Astrocyte (in vitro differentiated cells and primary cell): ENCODE measurements at regions not wholly inside any gene's neighbourhood (a gene's known extent, or its start where the extent isn't known, plus 50 kb on each side); places are given as distances from the start of the nearest gene placed in this dataset.

Experiments used
- DNase-seq: peaks from one replicate; pipeline ENCODE4 v3.0.0-alpha.2; 2010; ENCODE audit warnings: low read depth
- FAIRE-seq: peaks from 2 replicates; lab custom pipeline; 2011; peaks lifted over from hg19 to GRCh38; lab: Jason Lieb, UNC
- H2AFZ ChIP-seq: 2 replicates; pipeline ENCODE4 v1.6.0; 2012; ENCODE audit warnings: low read depth, low read length, inconsistent platforms
- H3K27ac ChIP-seq: 2 replicates; pipeline ENCODE4 v1.5.1; 2011; ENCODE audit warnings: low read depth, low read length, inconsistent platforms
- H3K27me3 ChIP-seq: 2 replicates; pipeline ENCODE4 v1.6.0; 2011; ENCODE audit warnings: low read length, inconsistent platforms; ENCODE audit not compliant: insufficient read depth
- H3K36me3 ChIP-seq: 2 replicates; pipeline ENCODE4 v1.5.1; 2011; ENCODE audit warnings: low read length, inconsistent platforms; ENCODE audit not compliant: insufficient read depth
- H3K4me1 ChIP-seq: 2 replicates; pipeline ENCODE4 v1.5.1; 2011; ENCODE audit warnings: low read length, inconsistent platforms; ENCODE audit not compliant: insufficient read depth
- H3K4me2 ChIP-seq: 2 replicates; pipeline ENCODE4 v1.6.0; 2012; ENCODE audit warnings: low read length, inconsistent platforms
- H3K4me3 ChIP-seq: 2 replicates; pipeline ENCODE4 v1.5.1; 2011; ENCODE audit warnings: low read depth, mild to moderate bottlenecking, low read length, inconsistent platforms; ENCODE audit not compliant: insufficient read depth
- H3K79me2 ChIP-seq: 2 replicates; pipeline ENCODE4 v1.6.0; 2012; ENCODE audit warnings: mild to moderate bottlenecking, low read length, inconsistent platforms; ENCODE audit not compliant: insufficient read depth
- H3K9ac ChIP-seq: 2 replicates; pipeline ENCODE4 v1.6.0; 2012; ENCODE audit warnings: mild to moderate bottlenecking, low read length, inconsistent platforms
- H3K9me3 ChIP-seq: 2 replicates; pipeline ENCODE4 v1.5.1; 2012; ENCODE audit warnings: low read depth, mild to moderate bottlenecking, low read length, inconsistent platforms; ENCODE audit not compliant: insufficient read depth
- H4K20me1 ChIP-seq: 2 replicates; pipeline ENCODE4 v1.6.0; 2012; ENCODE audit warnings: low read length, inconsistent platforms; ENCODE audit not compliant: insufficient read depth
- H3K27ac Mint-ChIP-seq: one replicate; pipeline ENCODE4 v1.8.0; 2021; ENCODE audit warnings: mild to moderate bottlenecking, mixed read lengths; ENCODE audit not compliant: unreplicated experiment
- H3K27me3 Mint-ChIP-seq: one replicate; pipeline ENCODE4 v1.8.0; 2021; ENCODE audit warnings: low read depth, mixed read lengths; ENCODE audit not compliant: unreplicated experiment
- H3K36me3 Mint-ChIP-seq: one replicate; pipeline ENCODE4 v1.8.0; 2021; ENCODE audit warnings: low read depth, mixed read lengths; ENCODE audit not compliant: unreplicated experiment
- H3K4me1 Mint-ChIP-seq: one replicate; pipeline ENCODE4 v1.8.0; 2021; ENCODE audit warnings: low read depth, mixed read lengths; ENCODE audit not compliant: unreplicated experiment
- H3K4me3 Mint-ChIP-seq: one replicate; pipeline ENCODE4 v1.8.0; 2021; ENCODE audit warnings: mild to moderate bottlenecking, moderate library complexity, mixed read lengths; ENCODE audit not compliant: unreplicated experiment
- H3K9me3 Mint-ChIP-seq: one replicate; pipeline ENCODE4 v1.8.0; 2021; ENCODE audit warnings: mild to moderate bottlenecking, mixed read lengths; ENCODE audit not compliant: unreplicated experiment
- EZH2 ChIP-seq: IDR thresholded peaks from 2 replicates; pipeline ENCODE4 v1.6.1; 2012; ENCODE audit warnings: mild to moderate bottlenecking, low read length, inconsistent platforms; ENCODE audit not compliant: insufficient read depth
- TF ChIP-seq, protein P1 (sequence below): IDR thresholded peaks from 2 replicates; pipeline ENCODE4 v1.5.1; 2011; ENCODE audit warnings: low read depth, mild to moderate bottlenecking, inconsistent platforms, low read length, moderate library complexity; ENCODE audit not compliant: insufficient read depth

- TF ChIP-seq, protein P1, sequence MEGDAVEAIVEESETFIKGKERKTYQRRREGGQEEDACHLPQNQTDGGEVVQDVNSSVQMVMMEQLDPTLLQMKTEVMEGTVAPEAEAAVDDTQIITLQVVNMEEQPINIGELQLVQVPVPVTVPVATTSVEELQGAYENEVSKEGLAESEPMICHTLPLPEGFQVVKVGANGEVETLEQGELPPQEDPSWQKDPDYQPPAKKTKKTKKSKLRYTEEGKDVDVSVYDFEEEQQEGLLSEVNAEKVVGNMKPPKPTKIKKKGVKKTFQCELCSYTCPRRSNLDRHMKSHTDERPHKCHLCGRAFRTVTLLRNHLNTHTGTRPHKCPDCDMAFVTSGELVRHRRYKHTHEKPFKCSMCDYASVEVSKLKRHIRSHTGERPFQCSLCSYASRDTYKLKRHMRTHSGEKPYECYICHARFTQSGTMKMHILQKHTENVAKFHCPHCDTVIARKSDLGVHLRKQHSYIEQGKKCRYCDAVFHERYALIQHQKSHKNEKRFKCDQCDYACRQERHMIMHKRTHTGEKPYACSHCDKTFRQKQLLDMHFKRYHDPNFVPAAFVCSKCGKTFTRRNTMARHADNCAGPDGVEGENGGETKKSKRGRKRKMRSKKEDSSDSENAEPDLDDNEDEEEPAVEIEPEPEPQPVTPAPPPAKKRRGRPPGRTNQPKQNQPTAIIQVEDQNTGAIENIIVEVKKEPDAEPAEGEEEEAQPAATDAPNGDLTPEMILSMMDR: no peak
- TF ChIP-seq EZH2: no peak
Observed at GRCh38 chr9:107177243-107177839, 105.7 kb upstream of the RAD23B start.

DNA sequence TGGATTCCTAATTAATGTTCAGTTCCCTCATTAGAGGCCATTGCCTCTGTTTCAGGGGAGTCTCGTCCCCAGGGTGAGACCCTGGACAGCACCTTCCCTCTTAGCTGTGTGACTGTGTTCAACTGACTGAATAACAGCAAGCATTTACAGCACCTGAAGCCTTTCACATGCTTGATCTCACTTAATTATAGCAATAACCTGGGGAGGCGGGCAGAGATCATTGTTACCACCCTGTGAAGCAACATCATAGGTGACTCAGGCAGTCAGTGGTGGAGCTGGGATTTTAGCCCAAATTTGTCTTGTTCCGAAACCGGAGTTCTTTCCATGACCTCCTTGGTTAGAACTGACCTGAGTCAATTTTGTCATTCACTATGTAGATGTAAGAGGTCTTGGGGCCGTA is 105.2 kb upstream of the RAD23B start:
- no peaks in the 10 kb centered on the region for H3K4me1 ChIP-seq
- Mint-ChIP-seq H3K36me3 (peaks cover 5% of the 10 kb centered on the region), H3K4me3 (no peak overlapping the region), H3K9me3 (peaks cover 16% of the 10 kb centered on the region), H3K4me1 (peaks cover 42% of the 10 kb centered on the region), H3K27ac (no peak overlapping the region), H3K27me3 (no peaks in the 10 kb centered on the region)
- FAIRE-seq: no peak
- no peak overlapping the region for H2AFZ ChIP-seq
- H3K4me2 ChIP-seq: no peak overlapping the region
- no peaks in the 10 kb centered on the region for H4K20me1 ChIP-seq
- no peaks in the 10 kb centered on the region for H3K36me3 ChIP-seq
- H3K27ac ChIP-seq: no peak overlapping the region
- H3K9me3 ChIP-seq: no peaks in the 10 kb centered on the region
- no peaks in the 10 kb centered on the region for H3K27me3 ChIP-seq
- TF ChIP-seq EZH2: no peak
- TF ChIP-seq, protein P1: no peak
- H3K79me2 ChIP-seq: no peaks in the 10 kb centered on the region
- H3K4me3 ChIP-seq: no peak overlapping the region
- DNase-seq: no peak
- H3K9ac ChIP-seq: no peak overlapping the region

More at GRCh38 chr9:107177243-107177839, 105.7 kb upstream of the RAD23B start:
- no peak overlapping the region for H3K27ac ChIP-seq
- Mint-ChIP-seq H3K9me3 (peaks cover 14% of the 10 kb centered on the region), H3K4me1 (peaks cover 45% of the 10 kb centered on the region), H3K27me3 (no peaks in the 10 kb centered on the region), H3K36me3 (peaks cover 3% of the 10 kb centered on the region), H3K4me3 (no peak overlapping the region), H3K27ac (no peak overlapping the region)
- H3K4me3 ChIP-seq: no peak overlapping the region
- no peaks in the 10 kb centered on the region for H3K4me1 ChIP-seq
- no peak overlapping the region for H3K9ac ChIP-seq
- no peak overlapping the region for H3K4me2 ChIP-seq
- no peaks in the 10 kb centered on the region for H3K9me3 ChIP-seq
- H3K79me2 ChIP-seq: no peaks in the 10 kb centered on the region
- no peaks in the 10 kb centered on the region for H3K27me3 ChIP-seq
- no peaks in the 10 kb centered on the region for H4K20me1 ChIP-seq
- DNase-seq (no peak), FAIRE-seq (no peak)
- H2AFZ ChIP-seq: no peak overlapping the region
- no peaks in the 10 kb centered on the region for H3K36me3 ChIP-seq

GRCh38 chr9:107178293-107178692 is 104.8 kb upstream of the RAD23B start:
- H4K20me1 ChIP-seq: no peaks in the 10 kb centered on the region
- no peak for FAIRE-seq
- no peaks in the 10 kb centered on the region for H3K4me1 ChIP-seq
- no peak for DNase-seq
- H3K27ac ChIP-seq: no peak overlapping the region
- no peaks in the 10 kb centered on the region for H3K79me2 ChIP-seq
- Mint-ChIP-seq H3K9me3 (peaks cover 20% of the 10 kb centered on the region), H3K27me3 (no peaks in the 10 kb centered on the region), H3K4me3 (no peak overlapping the region), H3K27ac (no peak overlapping the region), H3K4me1 (peaks cover 42% of the 10 kb centered on the region), H3K36me3 (peaks cover 5% of the 10 kb centered on the region)
- H3K36me3 ChIP-seq: no peaks in the 10 kb centered on the region
- no peaks in the 10 kb centered on the region for H3K9me3 ChIP-seq
- no peak overlapping the region for H3K4me2 ChIP-seq
- H3K9ac ChIP-seq: no peak overlapping the region
- no peaks in the 10 kb centered on the region for H3K27me3 ChIP-seq
- no peak overlapping the region for H3K4me3 ChIP-seq
- TF ChIP-seq, protein P1: no peak
- TF ChIP-seq EZH2: no peak
- H2AFZ ChIP-seq: no peak overlapping the region
